ENCODE measurements at regions not wholly inside any gene's neighbourhood (a gene's known extent, or its start where the extent isn't known, plus 50 kb on each side); places are given as distances from the start of the nearest gene placed in this dataset.

GRCh38 chr3:79878708-79879107 lies 110.9 kb upstream of the ROBO1 start:
- TF ChIP-seq POLR2A (IDR thresholded peaks at IDR 0.05) (no peak), CTCF (IDR thresholded peaks at IDR 0.05) (no peak)
- WGBS, 2 donors: 88 to 92% methylated on average over 4 of the region's 4 CpGs
- DNase-seq: no peak
- H3K27ac ChIP-seq: no peak overlapping the region
- H3K9me3 ChIP-seq: no peaks in the 10 kb centered on the region
- no peaks in the 10 kb centered on the region for H3K36me3 ChIP-seq (ENCODE audit: low read depth, missing control alignments)
- no peaks in the 10 kb centered on the region for H3K27me3 ChIP-seq
- no peaks in the 10 kb centered on the region for H3K4me1 ChIP-seq
- intact Hi-C loops (cut with DNase I; ENCODE audit: low total_unique reads): no loop called here
- H3K4me3 ChIP-seq: no peak overlapping the region

- H3K27me3 ChIP-seq: no peaks in the 10 kb centered on the region
- H3K4me1 ChIP-seq: no peaks in the 10 kb centered on the region
- no peak overlapping the region for H3K27ac ChIP-seq
- 87 to 92% methylated on average over 4 of the region's 4 CpGs for WGBS, 2 donors
- intact Hi-C loops (cut with DNase I; ENCODE audit: low total_unique reads): no loop called here
- no peaks in the 10 kb centered on the region for H3K9me3 ChIP-seq
- no peak for TF ChIP-seq POLR2A (IDR thresholded peaks at IDR 0.05)
- no peak for DNase-seq
- H3K4me3 ChIP-seq: no peak overlapping the region
- no peaks in the 10 kb centered on the region for H3K36me3 ChIP-seq (ENCODE audit: low read depth, missing control alignments)
These were observed 106.8 kb upstream of the ROBO1 start for GRCh38 chr3:79874646-79875045.

- Histone ChIP-seq H3K4me1 (no peaks in the 10 kb centered on the region), H3K4me3 (no peak overlapping the region), H3K27me3 (no peaks in the 10 kb centered on the region), H3K27ac (no peak overlapping the region), H3K36me3 (ENCODE audit: low read depth, missing control alignments) (no peaks in the 10 kb centered on the region), H3K9me3 (no peaks in the 10 kb centered on the region)
- 25 to 27% methylated on average over 1 of the region's 1 CpG for WGBS, 2 donors
- TF ChIP-seq POLR2A (IDR thresholded peaks at IDR 0.05) (no peak), CTCF (IDR thresholded peaks at IDR 0.05) (no peak)
- intact Hi-C loops (cut with DNase I; ENCODE audit: low total_unique reads): no loop called here
- no peak for DNase-seq
These were observed 104.7 kb upstream of the ROBO1 start for GRCh38 chr3:79872483-79872882.

GRCh38 chr3:79871656-79872055 lies 103.9 kb upstream of the ROBO1 start:
- H3K27ac ChIP-seq: no peak overlapping the region
- WGBS, 2 donors: 67 to 75% methylated on average over 1 of the region's 1 CpG
- H3K4me3 ChIP-seq: no peak overlapping the region
- TF ChIP-seq CTCF (IDR thresholded peaks at IDR 0.05) (no peak), POLR2A (IDR thresholded peaks at IDR 0.05) (no peak)
- intact Hi-C loops (cut with DNase I; ENCODE audit: low total_unique reads): no loop called here
- H3K36me3 ChIP-seq (ENCODE audit: low read depth, missing control alignments): no peaks in the 10 kb centered on the region
- H3K9me3 ChIP-seq: no peaks in the 10 kb centered on the region
- no peak for DNase-seq
- H3K27me3 ChIP-seq: no peaks in the 10 kb centered on the region
- H3K4me1 ChIP-seq: no peaks in the 10 kb centered on the region

DNA sequence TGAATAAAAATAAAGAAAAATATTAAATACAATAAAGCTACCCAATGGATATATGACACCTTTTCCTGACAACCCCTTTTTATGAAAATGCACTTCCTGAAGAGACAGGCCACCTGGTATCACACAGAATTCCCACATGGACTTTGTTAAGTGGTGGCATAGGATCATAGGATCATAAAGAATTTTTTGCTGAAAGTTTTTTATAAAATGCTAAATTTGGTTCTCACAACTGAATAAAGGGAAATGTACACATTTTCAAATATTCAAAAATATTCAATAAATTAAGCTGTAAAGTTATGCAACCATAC lies 102.5 kb upstream of the ROBO1 start:
- Histone ChIP-seq H3K36me3 (ENCODE audit: low read depth, missing control alignments) (no peaks in the 10 kb centered on the region), H3K4me1 (no peaks in the 10 kb centered on the region), H3K9me3 (no peaks in the 10 kb centered on the region), H3K27me3 (no peaks in the 10 kb centered on the region), H3K27ac (no peak overlapping the region), H3K4me3 (no peak overlapping the region)
- DNase-seq: no peak
- TF ChIP-seq CTCF (IDR thresholded peaks at IDR 0.05) (no peak), POLR2A (IDR thresholded peaks at IDR 0.05) (no peak)
- intact Hi-C loops (cut with DNase I; ENCODE audit: low total_unique reads): no loop called here

All from testis (tissue), 2 donors.